ENCODE measurements at regions not wholly inside any gene's neighbourhood (a gene's known extent, or its start where the extent isn't known, plus 50 kb on each side); places are given as distances from the start of the nearest gene placed in this dataset.

GRCh38 chr3:31147550-31147949, 253.1 kb upstream of the GADL1 start:
- H3K4me2 ChIP-seq (ENCODE audit: low read depth, low read length, poor library complexity, severe bottlenecking) = no peak overlapping the region
- no peak for DNase-seq
- H3K27me3 ChIP-seq (ENCODE audit: low read length) = no peaks in the 10 kb centered on the region
- no peaks in the 10 kb centered on the region for H3K4me1 ChIP-seq (ENCODE audit: low read length)
- no peaks in the 10 kb centered on the region for H3K9me2 ChIP-seq (replicated peaks; ENCODE audit: insufficient read depth, low read length)
- no peaks in the 10 kb centered on the region for H4K20me1 ChIP-seq (ENCODE audit: insufficient read depth, low read depth, low read length)
- no peak overlapping the region for H3K4me3 ChIP-seq (ENCODE audit: low read length)
- H3K79me2 ChIP-seq (ENCODE audit: low read length) = no peaks in the 10 kb centered on the region
- H3K27ac ChIP-seq (ENCODE audit: low read length) = no peak overlapping the region
- H3K9me3 ChIP-seq (ENCODE audit: low read length) = 0 out of 2 replicates have a peak, but pooled peaks cover 2% of the 10 kb centered on the region
- no peak overlapping the region for H2AFZ ChIP-seq (ENCODE audit: low read length)
- H3K36me3 ChIP-seq (ENCODE audit: insufficient read depth, low read length) = no peaks in the 10 kb centered on the region
- no peak overlapping the region for H3K9ac ChIP-seq (ENCODE audit: low read length)

GRCh38 chr3:31157047-31157694, 262.7 kb upstream of the GADL1 start:
- Histone ChIP-seq H3K27ac (ENCODE audit: low read length) (no peak overlapping the region), H3K4me3 (ENCODE audit: low read length) (peak overlapping the region; percentile 19; the same call in 1 of the 2 replicates), H3K4me2 (ENCODE audit: low read depth, low read length, poor library complexity, severe bottlenecking) (peak overlapping the region; percentile 28), H3K79me2 (ENCODE audit: low read length) (no peaks in the 10 kb centered on the region), H3K36me3 (ENCODE audit: insufficient read depth, low read length) (no peaks in the 10 kb centered on the region), H3K4me1 (ENCODE audit: low read length) (no peaks in the 10 kb centered on the region), H3K27me3 (ENCODE audit: low read length) (no peaks in the 10 kb centered on the region), H3K9me2 (replicated peaks; ENCODE audit: insufficient read depth, low read length) (no peaks in the 10 kb centered on the region), H3K9me3 (ENCODE audit: low read length) (no peaks in the 10 kb centered on the region), H2AFZ (ENCODE audit: low read length) (no peak overlapping the region; the same call in 1 of the 2 replicates), H3K9ac (ENCODE audit: low read length) (no peak overlapping the region), H4K20me1 (ENCODE audit: insufficient read depth, low read depth, low read length) (no peaks in the 10 kb centered on the region)
- peak; percentile 50 for DNase-seq

- H3K9ac ChIP-seq (ENCODE audit: low read length) = no peak overlapping the region
- H3K4me2 ChIP-seq (ENCODE audit: low read depth, low read length, poor library complexity, severe bottlenecking) = no peak overlapping the region
- H4K20me1 ChIP-seq (ENCODE audit: insufficient read depth, low read depth, low read length) = no peaks in the 10 kb centered on the region
- DNase-seq = no peak
- H3K9me3 ChIP-seq (ENCODE audit: low read length) = no peaks in the 10 kb centered on the region
- no peaks in the 10 kb centered on the region for H3K4me1 ChIP-seq (ENCODE audit: low read length)
- H3K36me3 ChIP-seq (ENCODE audit: insufficient read depth, low read length) = no peaks in the 10 kb centered on the region
- H3K27ac ChIP-seq (ENCODE audit: low read length) = no peak overlapping the region
- no peak overlapping the region for H3K4me3 ChIP-seq (ENCODE audit: low read length)
- H2AFZ ChIP-seq (ENCODE audit: low read length) = no peak overlapping the region
- no peaks in the 10 kb centered on the region for H3K79me2 ChIP-seq (ENCODE audit: low read length)
- no peaks in the 10 kb centered on the region for H3K9me2 ChIP-seq (replicated peaks; ENCODE audit: insufficient read depth, low read length)
- H3K27me3 ChIP-seq (ENCODE audit: low read length) = no peaks in the 10 kb centered on the region
These were observed 263.6 kb upstream of the GADL1 start for GRCh38 chr3:31157893-31158620.

DNA sequence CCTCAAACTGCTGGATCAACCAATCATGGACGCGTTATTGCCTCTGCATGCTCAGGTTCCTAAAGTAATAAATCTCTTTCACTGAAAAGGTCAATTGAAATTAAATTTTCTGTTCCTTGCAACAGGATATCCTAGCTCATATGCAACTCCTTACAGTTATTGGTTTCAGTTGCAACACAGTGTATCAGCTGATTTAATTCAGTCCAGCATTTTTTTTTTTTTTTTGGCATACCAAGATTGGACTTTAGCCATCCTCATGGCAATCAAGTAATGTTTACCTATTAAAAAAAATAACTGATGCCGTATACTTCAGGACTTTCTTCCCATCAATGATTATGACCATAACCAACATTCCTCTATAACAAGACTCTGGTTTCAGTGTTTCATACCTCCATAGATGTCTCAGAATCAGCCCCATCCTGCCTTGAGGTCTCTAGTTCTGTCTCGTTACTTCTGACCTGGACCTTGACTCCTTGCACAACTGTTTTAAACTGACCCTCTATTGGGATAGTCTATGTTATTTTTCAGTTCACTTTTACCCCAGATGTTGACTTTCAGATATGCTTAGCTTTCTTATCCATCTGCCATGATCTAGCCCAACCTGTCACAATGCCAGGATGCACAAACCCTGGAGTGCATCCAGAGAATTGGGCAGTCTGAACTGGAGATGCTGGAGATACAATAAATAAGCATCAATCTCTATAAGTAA, 265.0 kb upstream of the GADL1 start:
- DNase-seq = no peak
- H3K27ac ChIP-seq (ENCODE audit: low read length) = no peak overlapping the region
- no peak overlapping the region for H3K9ac ChIP-seq (ENCODE audit: low read length)
- no peaks in the 10 kb centered on the region for H3K4me1 ChIP-seq (ENCODE audit: low read length)
- no peaks in the 10 kb centered on the region for H3K27me3 ChIP-seq (ENCODE audit: low read length)
- no peak overlapping the region for H2AFZ ChIP-seq (ENCODE audit: low read length)
- H3K4me3 ChIP-seq (ENCODE audit: low read length) = no peak overlapping the region
- no peaks in the 10 kb centered on the region for H4K20me1 ChIP-seq (ENCODE audit: insufficient read depth, low read depth, low read length)
- no peaks in the 10 kb centered on the region for H3K9me2 ChIP-seq (replicated peaks; ENCODE audit: insufficient read depth, low read length)
- H3K4me2 ChIP-seq (ENCODE audit: low read depth, low read length, poor library complexity, severe bottlenecking) = no peak overlapping the region
- no peaks in the 10 kb centered on the region for H3K9me3 ChIP-seq (ENCODE audit: low read length)
- no peaks in the 10 kb centered on the region for H3K79me2 ChIP-seq (ENCODE audit: low read length)
- H3K36me3 ChIP-seq (ENCODE audit: insufficient read depth, low read length) = no peaks in the 10 kb centered on the region

DNA sequence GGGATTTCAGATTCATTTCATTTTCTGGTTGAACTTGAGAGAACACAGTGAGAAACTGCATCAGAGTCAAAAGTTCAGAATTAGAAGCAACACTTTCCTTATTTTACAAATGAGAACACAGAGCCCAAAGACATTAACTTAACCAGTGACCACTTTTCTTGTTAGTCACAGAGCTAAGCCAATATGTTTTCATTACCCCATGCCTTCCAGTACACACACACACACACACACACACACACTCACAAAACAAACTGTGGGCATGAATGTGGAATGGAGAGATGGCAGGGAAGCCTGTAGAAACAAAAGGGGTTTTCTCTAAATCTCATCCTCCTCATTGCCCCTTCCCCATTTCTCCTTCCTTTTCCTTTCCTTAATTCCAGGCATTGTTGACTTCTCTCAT, 267.4 kb upstream of the GADL1 start:
- H3K4me1 ChIP-seq (ENCODE audit: low read length) = no peaks in the 10 kb centered on the region
- H3K9me3 ChIP-seq (ENCODE audit: low read length) = no peaks in the 10 kb centered on the region

GRCh38 chr3:31164381-31164780, 269.9 kb upstream of the GADL1 start:
- no peak overlapping the region for H3K4me2 ChIP-seq (ENCODE audit: low read depth, low read length, poor library complexity, severe bottlenecking)
- no peak overlapping the region for H3K4me3 ChIP-seq (ENCODE audit: low read length)
- H4K20me1 ChIP-seq (ENCODE audit: insufficient read depth, low read depth, low read length) = no peaks in the 10 kb centered on the region
- H3K4me1 ChIP-seq (ENCODE audit: low read length) = no peaks in the 10 kb centered on the region
- no peaks in the 10 kb centered on the region for H3K36me3 ChIP-seq (ENCODE audit: insufficient read depth, low read length)
- H3K27me3 ChIP-seq (ENCODE audit: low read length) = no peaks in the 10 kb centered on the region
- no peaks in the 10 kb centered on the region for H3K9me3 ChIP-seq (ENCODE audit: low read length)
- H3K9me2 ChIP-seq (replicated peaks; ENCODE audit: insufficient read depth, low read length) = no peaks in the 10 kb centered on the region
- H3K79me2 ChIP-seq (ENCODE audit: low read length) = no peaks in the 10 kb centered on the region
- H2AFZ ChIP-seq (ENCODE audit: low read length) = no peak overlapping the region
- H3K9ac ChIP-seq (ENCODE audit: low read length) = no peak overlapping the region
- no peak overlapping the region for H3K27ac ChIP-seq (ENCODE audit: low read length)
- no peak for DNase-seq

More for the DNA sequence above, 267.4 kb upstream of the GADL1 start:
- Histone ChIP-seq H4K20me1 (ENCODE audit: insufficient read depth, low read depth, low read length) (no peaks in the 10 kb centered on the region), H3K4me3 (ENCODE audit: low read length) (no peak overlapping the region), H3K9ac (ENCODE audit: low read length) (no peak overlapping the region), H3K36me3 (ENCODE audit: insufficient read depth, low read length) (no peaks in the 10 kb centered on the region), H2AFZ (ENCODE audit: low read length) (no peak overlapping the region), H3K27me3 (ENCODE audit: low read length) (no peaks in the 10 kb centered on the region), H3K79me2 (ENCODE audit: low read length) (no peaks in the 10 kb centered on the region), H3K9me2 (replicated peaks; ENCODE audit: insufficient read depth, low read length) (no peaks in the 10 kb centered on the region), H3K4me2 (ENCODE audit: low read depth, low read length, poor library complexity, severe bottlenecking) (no peak overlapping the region), H3K27ac (ENCODE audit: low read length) (no peak overlapping the region)
- no peak for DNase-seq

DNA sequence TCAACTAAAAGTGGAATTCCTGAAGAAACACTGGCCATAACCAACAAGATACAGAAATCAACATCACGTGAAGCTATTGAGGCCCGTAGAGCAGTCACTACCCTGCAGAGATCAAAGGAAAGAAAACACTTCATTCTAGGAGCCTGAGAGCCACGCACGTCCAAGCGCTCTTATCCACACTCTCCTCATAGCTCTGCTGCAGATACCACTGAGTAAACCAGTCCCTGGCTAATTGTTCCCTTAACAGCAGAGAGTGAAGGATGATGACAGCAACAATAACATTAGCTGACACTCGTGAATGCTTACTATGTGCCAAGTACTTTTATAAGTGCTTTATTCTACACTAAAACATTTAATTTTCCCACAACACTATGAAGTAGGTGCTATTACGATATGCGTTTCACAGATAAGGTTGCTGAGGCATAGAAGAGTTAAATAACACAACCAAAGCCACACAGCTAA, 271.0 kb upstream of the GADL1 start:
- no peaks in the 10 kb centered on the region for H3K79me2 ChIP-seq (ENCODE audit: low read length)
- no peaks in the 10 kb centered on the region for H3K4me1 ChIP-seq (ENCODE audit: low read length)
- H3K9me3 ChIP-seq (ENCODE audit: low read length) = no peaks in the 10 kb centered on the region
- H3K36me3 ChIP-seq (ENCODE audit: insufficient read depth, low read length) = no peaks in the 10 kb centered on the region
- H3K4me2 ChIP-seq (ENCODE audit: low read depth, low read length, poor library complexity, severe bottlenecking) = no peak overlapping the region
- H3K9ac ChIP-seq (ENCODE audit: low read length) = no peak overlapping the region
- no peak overlapping the region for H2AFZ ChIP-seq (ENCODE audit: low read length)
- DNase-seq = no peak
- no peak overlapping the region for H3K27ac ChIP-seq (ENCODE audit: low read length)
- H4K20me1 ChIP-seq (ENCODE audit: insufficient read depth, low read depth, low read length) = no peaks in the 10 kb centered on the region
- no peak overlapping the region for H3K4me3 ChIP-seq (ENCODE audit: low read length)
- H3K27me3 ChIP-seq (ENCODE audit: low read length) = no peaks in the 10 kb centered on the region
- no peaks in the 10 kb centered on the region for H3K9me2 ChIP-seq (replicated peaks; ENCODE audit: insufficient read depth, low read length)

GRCh38 chr3:31166249-31166885, 271.9 kb upstream of the GADL1 start:
- H3K27ac ChIP-seq (ENCODE audit: low read length) = no peak overlapping the region
- H3K9ac ChIP-seq (ENCODE audit: low read length) = no peak overlapping the region
- no peaks in the 10 kb centered on the region for H3K4me1 ChIP-seq (ENCODE audit: low read length)
- no peak overlapping the region for H2AFZ ChIP-seq (ENCODE audit: low read length)
- no peaks in the 10 kb centered on the region for H3K36me3 ChIP-seq (ENCODE audit: insufficient read depth, low read length)
- no peak overlapping the region for H3K4me3 ChIP-seq (ENCODE audit: low read length)
- no peak overlapping the region for H3K4me2 ChIP-seq (ENCODE audit: low read depth, low read length, poor library complexity, severe bottlenecking)
- no peaks in the 10 kb centered on the region for H4K20me1 ChIP-seq (ENCODE audit: insufficient read depth, low read depth, low read length)
- DNase-seq = no peak
- H3K9me2 ChIP-seq (replicated peaks; ENCODE audit: insufficient read depth, low read length) = no peaks in the 10 kb centered on the region
- H3K27me3 ChIP-seq (ENCODE audit: low read length) = no peaks in the 10 kb centered on the region
- H3K79me2 ChIP-seq (ENCODE audit: low read length) = no peaks in the 10 kb centered on the region
- H3K9me3 ChIP-seq (ENCODE audit: low read length) = no peaks in the 10 kb centered on the region
